ENCODE measurements at regions not wholly inside any gene's neighbourhood (a gene's known extent, or its start where the extent isn't known, plus 50 kb on each side); places are given as distances from the start of the nearest gene placed in this dataset.

DNA sequence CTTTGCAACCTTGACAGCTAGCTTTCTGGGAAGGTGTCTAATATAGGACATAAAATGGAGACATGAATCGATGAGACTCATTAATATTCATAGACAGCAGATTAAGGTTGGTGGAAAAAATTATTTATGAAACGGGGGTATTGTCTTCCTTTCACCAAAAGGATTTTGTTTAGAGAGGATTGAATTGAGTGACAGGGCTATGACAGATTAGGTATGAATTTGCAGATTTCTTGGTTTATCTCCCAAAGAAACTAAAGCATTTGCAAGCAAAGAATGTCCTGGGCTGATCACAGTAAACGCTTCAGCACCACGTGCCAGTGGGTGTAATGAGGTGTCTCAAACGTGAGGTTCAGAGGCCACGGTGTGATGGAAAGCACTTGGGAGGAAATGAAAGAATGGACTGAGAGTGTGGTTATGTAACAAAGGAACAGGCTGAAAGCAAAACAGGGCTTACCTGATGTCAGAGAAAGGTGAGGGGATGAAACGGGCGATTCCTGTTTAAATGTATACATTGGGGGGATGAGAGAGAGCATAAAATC, 329.2 kb upstream of the NPVF start:
- TF ChIP-seq, protein P1, sequence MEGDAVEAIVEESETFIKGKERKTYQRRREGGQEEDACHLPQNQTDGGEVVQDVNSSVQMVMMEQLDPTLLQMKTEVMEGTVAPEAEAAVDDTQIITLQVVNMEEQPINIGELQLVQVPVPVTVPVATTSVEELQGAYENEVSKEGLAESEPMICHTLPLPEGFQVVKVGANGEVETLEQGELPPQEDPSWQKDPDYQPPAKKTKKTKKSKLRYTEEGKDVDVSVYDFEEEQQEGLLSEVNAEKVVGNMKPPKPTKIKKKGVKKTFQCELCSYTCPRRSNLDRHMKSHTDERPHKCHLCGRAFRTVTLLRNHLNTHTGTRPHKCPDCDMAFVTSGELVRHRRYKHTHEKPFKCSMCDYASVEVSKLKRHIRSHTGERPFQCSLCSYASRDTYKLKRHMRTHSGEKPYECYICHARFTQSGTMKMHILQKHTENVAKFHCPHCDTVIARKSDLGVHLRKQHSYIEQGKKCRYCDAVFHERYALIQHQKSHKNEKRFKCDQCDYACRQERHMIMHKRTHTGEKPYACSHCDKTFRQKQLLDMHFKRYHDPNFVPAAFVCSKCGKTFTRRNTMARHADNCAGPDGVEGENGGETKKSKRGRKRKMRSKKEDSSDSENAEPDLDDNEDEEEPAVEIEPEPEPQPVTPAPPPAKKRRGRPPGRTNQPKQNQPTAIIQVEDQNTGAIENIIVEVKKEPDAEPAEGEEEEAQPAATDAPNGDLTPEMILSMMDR (IDR thresholded peaks at IDR 0.05; ENCODE audit: insufficient read depth, missing control alignments), result no peak
- FAIRE-seq (no peak), DNase-seq (ENCODE audit: insufficient read length, low spot score) (no peak)

DNA sequence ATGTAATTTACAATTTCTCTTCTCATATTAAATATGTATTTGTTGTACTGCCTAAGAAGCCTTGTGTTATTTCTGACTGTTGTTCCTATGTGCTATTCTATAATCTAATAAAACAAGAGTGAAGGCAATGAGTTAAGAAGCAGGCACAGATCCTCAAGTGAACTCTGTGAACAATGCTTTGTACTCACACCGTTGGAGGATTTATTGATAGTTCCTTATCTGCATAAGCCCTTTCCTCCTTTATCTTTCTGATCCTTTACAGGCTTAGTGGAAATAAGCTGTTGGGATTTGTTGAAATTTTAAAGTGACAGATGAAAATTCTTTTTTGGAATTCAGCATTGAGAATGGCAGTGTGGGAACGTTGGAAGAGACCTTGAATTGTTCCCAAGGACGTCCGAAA, 329.6 kb upstream of the NPVF start:
- DNase-seq (ENCODE audit: insufficient read length, low spot score) (no peak), FAIRE-seq (no peak)
- TF ChIP-seq, protein P1 (IDR thresholded peaks at IDR 0.05; ENCODE audit: insufficient read depth, missing control alignments), result no peak

DNA sequence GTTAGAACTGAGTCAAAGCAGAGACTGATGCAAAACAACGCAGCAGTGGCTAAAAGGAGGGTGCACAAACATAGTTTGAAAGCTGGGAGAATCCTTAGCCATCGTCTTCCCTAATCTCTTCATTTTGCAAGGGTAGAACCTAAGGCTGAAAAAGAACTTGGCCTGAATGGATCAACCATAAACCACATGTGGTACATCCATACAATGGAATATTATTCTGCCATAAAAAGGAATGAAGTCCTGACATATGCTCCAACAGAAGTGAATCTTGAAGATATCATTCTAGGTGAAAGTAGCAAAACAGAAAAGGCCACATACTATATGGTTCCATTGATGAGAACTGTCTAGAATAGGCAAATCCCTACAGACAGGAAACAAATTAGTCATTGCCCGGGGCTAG, 330.3 kb upstream of the NPVF start:
- DNase-seq (ENCODE audit: insufficient read length, low spot score), result no peak
- FAIRE-seq, result no peak
- TF ChIP-seq, protein P1 (IDR thresholded peaks at IDR 0.05; ENCODE audit: insufficient read depth, missing control alignments), result no peak

DNA sequence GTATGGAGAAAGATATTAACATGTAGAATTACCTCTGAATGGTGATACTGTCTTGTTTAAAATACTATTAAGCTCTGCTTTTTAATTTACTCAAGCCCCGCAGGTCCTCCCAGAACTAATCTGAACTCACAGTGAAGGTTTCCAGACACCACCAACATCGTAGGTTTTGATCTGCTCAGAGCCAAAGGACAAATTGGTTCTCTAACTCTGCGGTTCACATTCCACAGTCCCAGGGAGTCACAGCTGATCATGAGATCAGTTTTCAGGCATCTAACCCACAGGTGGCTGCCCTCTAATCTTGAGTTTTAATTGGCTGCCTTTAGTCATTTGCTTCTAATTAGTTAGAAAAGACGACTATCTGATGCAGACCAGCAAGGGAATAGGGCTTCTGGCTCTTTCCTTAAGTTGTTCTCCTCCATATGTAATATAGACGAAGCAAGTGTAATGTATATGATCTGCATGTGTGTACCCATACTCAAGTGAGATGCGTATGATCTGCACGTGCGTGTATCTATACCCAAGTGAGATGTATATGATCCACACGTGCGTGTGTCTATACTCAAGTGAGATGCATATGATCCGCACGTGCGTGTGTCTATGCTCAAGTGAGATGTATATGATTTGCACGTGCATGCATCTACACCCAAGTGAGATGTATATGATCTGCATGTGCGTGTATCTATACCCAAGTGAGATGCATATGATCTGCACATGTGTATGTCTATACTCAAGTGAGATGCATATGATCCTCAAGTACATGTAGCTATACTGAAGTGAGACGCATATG, 331.5 kb upstream of the NPVF start:
- no peak for DNase-seq (ENCODE audit: insufficient read length, low spot score)
- no peak for FAIRE-seq
- TF ChIP-seq, protein P1 (IDR thresholded peaks at IDR 0.05; ENCODE audit: insufficient read depth, missing control alignments), result no peak

DNA sequence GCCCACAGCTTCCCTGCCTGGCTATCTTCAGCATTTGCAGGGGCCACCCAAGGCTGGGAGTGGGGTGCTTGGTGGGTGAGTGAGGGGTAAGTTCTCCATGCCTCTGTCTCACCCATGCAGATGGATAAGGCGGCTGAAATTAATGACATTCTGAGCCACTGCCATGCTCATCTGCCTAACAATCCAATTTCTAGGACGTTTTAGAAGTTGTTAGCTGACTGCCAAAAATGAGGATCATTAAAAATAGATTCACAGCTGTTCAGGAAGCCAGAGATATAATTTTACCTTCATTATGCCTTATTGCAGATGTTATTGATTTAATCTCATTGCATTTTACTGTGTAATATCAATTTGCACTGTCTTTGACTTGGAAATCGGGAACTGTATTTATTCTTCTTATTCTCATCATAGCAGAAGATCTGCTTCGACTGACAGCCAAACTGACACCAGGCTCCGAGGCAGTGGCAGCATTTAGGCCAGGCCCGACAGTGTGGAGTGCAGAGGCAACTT, 334.4 kb upstream of the NPVF start:
- FAIRE-seq, result no peak
- TF ChIP-seq, protein P1 (IDR thresholded peaks at IDR 0.05; ENCODE audit: insufficient read depth, missing control alignments), result no peak
- no peak for DNase-seq (ENCODE audit: insufficient read length, low spot score)

DNA sequence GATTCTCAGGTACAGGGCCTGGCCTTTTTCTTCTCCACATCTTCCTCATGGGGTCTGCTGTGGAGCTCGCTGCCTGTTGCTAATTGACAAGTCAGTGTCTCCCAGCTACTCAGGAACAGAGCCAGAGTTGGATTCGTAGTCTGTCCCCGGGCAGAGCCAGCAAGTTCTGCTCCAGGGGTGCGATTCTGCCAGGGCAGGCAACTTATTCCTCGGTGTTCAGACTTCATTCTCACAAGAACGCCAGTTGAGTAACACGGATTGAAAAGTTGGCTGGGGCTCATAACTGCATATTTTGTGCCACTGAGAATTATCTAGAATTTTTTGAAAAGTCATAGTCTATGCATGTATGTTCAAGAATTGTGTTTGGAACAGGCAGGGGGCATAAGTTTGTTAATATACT, 336.7 kb upstream of the NPVF start:
- no peak for FAIRE-seq
- DNase-seq (ENCODE audit: insufficient read length, low spot score), result no peak
- TF ChIP-seq, protein P1 (IDR thresholded peaks at IDR 0.05; ENCODE audit: insufficient read depth, missing control alignments), result no peak

DNA sequence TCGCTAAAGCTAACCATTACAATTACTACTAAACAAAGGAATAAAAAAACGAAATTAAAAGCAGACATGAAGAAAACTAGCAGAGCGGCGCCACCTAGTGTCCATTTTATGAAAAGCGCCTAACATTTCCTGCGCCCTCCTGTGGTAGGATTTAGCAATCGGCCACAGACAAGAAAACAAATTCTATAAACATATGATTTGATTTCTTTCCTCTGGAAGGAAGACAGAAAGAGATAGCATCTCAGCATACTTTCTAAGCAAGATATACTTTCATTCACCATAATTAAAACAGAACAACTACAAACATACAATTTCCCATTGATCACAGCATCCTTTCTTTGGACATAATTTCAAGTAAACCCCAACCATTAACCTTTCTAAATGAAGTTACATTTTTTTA, 337.7 kb upstream of the NPVF start:
- TF ChIP-seq, protein P1 (IDR thresholded peaks at IDR 0.05; ENCODE audit: insufficient read depth, missing control alignments), result peak; percentile 100
- FAIRE-seq, result no peak
- DNase-seq (ENCODE audit: insufficient read length, low spot score), result peak; percentile 19

All from D721Med (cell line).